H1 (cell line): ENCODE measurements at regions not wholly inside any gene's neighbourhood (a gene's known extent, or its start where the extent isn't known, plus 50 kb on each side); places are given as distances from the start of the nearest gene placed in this dataset.

ENCODE experiments used
- CTCF ChIA-PET: fragments of 300-600 bp; sonication (Branson Sonifier 250); formaldehyde crosslinking; loops from one replicate; lab custom pipeline; 2021; ENCODE audit not compliant: partially characterized antibody; lab: Charles Lee
- POLR2A ChIA-PET: fragments of 300-600 bp; sonication (Branson Sonifier 250); formaldehyde crosslinking; loops from one replicate; lab custom pipeline; 2021; ENCODE audit warnings: inconsistent platforms; ENCODE audit not compliant: partially characterized antibody; lab: Charles Lee
- DNase-seq, 2 experiments: peaks; one replicate each; pipeline versions ENCODE4 v3.0.0 to v3.0.0-alpha.2; 2010 to 2022; ENCODE audit warnings: low spot score in 2 of 2, low read depth in 1 of 2, mixed read lengths in 1 of 2
- FAIRE-seq: peaks from 2 replicates; lab custom pipeline; 2011; peaks lifted over from hg19 to GRCh38; lab: Jason Lieb, UNC
- H2AFZ ChIP-seq: 2 replicates; pipeline ENCODE4 v1.8.1; 2012; ENCODE audit warnings: low read length, inconsistent platforms
- H2AK5ac ChIP-seq: 2 replicates; pipeline ENCODE4 v1.6.1; 2013; ENCODE audit warnings: low read depth, low read length
- H2BK120ac ChIP-seq: replicated peaks from 2 replicates; pipeline ENCODE3; 2013; ENCODE audit warnings: low read depth, low read length, inconsistent platforms
- H2BK12ac ChIP-seq: 2 replicates; pipeline ENCODE4 v1.6.1; 2013; ENCODE audit warnings: low read depth, low read length
- H2BK15ac ChIP-seq: 2 replicates; pipeline ENCODE4 v1.6.1; 2013; ENCODE audit warnings: low read length
- H2BK20ac ChIP-seq: 2 replicates; pipeline ENCODE4 v1.6.1; 2013; ENCODE audit warnings: low read length
- H2BK5ac ChIP-seq: 2 replicates; pipeline ENCODE4 v1.6.1; 2013; ENCODE audit warnings: low read depth, low read length
- H3K14ac ChIP-seq: 2 replicates; pipeline ENCODE4 v1.6.1; 2013; ENCODE audit warnings: inconsistent platforms; ENCODE audit not compliant: insufficient read length
- H3K18ac ChIP-seq: 2 replicates; pipeline ENCODE4 v1.6.1; 2013; ENCODE audit warnings: low read length; ENCODE audit errors: extremely low read depth
- H3K23ac ChIP-seq: 2 replicates; pipeline ENCODE4 v1.6.1; 2013; ENCODE audit warnings: inconsistent platforms; ENCODE audit not compliant: insufficient read length
- H3K23me2 ChIP-seq: 2 replicates; pipeline ENCODE4 v1.6.1; 2013; ENCODE audit warnings: low read depth, low read length
- H3K27ac ChIP-seq: 2 replicates; pipeline ENCODE4 v1.6.1; 2011; ENCODE audit warnings: low read depth, low read length, inconsistent platforms
- H3K27me3 ChIP-seq, 4 experiments: replicated peaks in 1 of 4; 1 replicate in 1 of 4; 2 replicates in 3 of 4; pipeline versions ENCODE4 v1.6.1 to v1.8.1; 2011 to 2013; ENCODE audit warnings: low read length in 3 of 4, mild to moderate bottlenecking in 3 of 4, inconsistent platforms in 2 of 4, mixed read lengths in 2 of 4, moderate library complexity in 1 of 4; ENCODE audit not compliant: control insufficient read depth in 3 of 4, insufficient read depth in 3 of 4; ENCODE audit errors: extremely low read depth in 1 of 4
- H3K36me3 ChIP-seq, 4 experiments: 2 replicates each; pipeline versions ENCODE4 v1.6.1 to v1.8.1; 2011 to 2013; ENCODE audit warnings: mild to moderate bottlenecking in 4 of 4, low read length in 3 of 4, moderate library complexity in 2 of 4, control low read depth in 1 of 4, inconsistent platforms in 1 of 4; ENCODE audit not compliant: insufficient read depth in 4 of 4, control insufficient read depth in 2 of 4
- H3K4ac ChIP-seq: replicated peaks from 2 replicates; pipeline ENCODE3; 2013; ENCODE audit warnings: low read length, low read depth, mixed read lengths, inconsistent platforms; ENCODE audit not compliant: insufficient read length
- H3K4me1 ChIP-seq, 4 experiments: replicated peaks in 1 of 4; 1 replicate in 1 of 4; 2 replicates in 3 of 4; pipeline versions ENCODE4 v1.6.1 to v1.8.1; 2011 to 2013; ENCODE audit warnings: low read length in 3 of 4, inconsistent platforms in 2 of 4, mixed read lengths in 1 of 4; ENCODE audit not compliant: insufficient read depth in 4 of 4, control insufficient read depth in 3 of 4
- H3K4me2 ChIP-seq, 2 experiments: 2 replicates each; pipeline versions ENCODE4 v1.6.1 to v1.8.1; 2011 to 2013; ENCODE audit warnings: low read depth in 2 of 2, low read length in 2 of 2, control low read depth in 1 of 2, inconsistent platforms in 1 of 2, mild to moderate bottlenecking in 1 of 2; ENCODE audit not compliant: insufficient read depth in 1 of 2
- H3K4me3 ChIP-seq, 4 experiments: fragments of 200-600, 300-600 bp in 1 of 4; sonication (generic), shearing (Covaris generic), sonication (Bioruptor Twin) in 1 of 4; 2 replicates each; pipeline versions ENCODE4 v1.5.1 to v1.8.1; 2011 to 2016; ENCODE audit warnings: low read length in 4 of 4, low read depth in 3 of 4, control low read depth in 2 of 4, inconsistent platforms in 2 of 4, mild to moderate bottlenecking in 2 of 4, mixed read lengths in 1 of 4, moderate library complexity in 1 of 4; ENCODE audit not compliant: insufficient read depth in 2 of 4; ENCODE audit errors: extremely low read depth in 1 of 4
- H3K56ac ChIP-seq: replicated peaks from 2 replicates; pipeline ENCODE3; 2013; ENCODE audit warnings: low read depth, mild to moderate bottlenecking, mixed read lengths, low read length, inconsistent platforms; ENCODE audit not compliant: insufficient read length
- H3K79me1 ChIP-seq: 2 replicates; pipeline ENCODE4 v1.6.1; 2013; ENCODE audit warnings: low read depth, low read length, control low read depth
- H3K79me2 ChIP-seq, 2 experiments: 2 replicates each; pipeline versions ENCODE4 v1.6.1 to v1.8.1; 2012 to 2013; ENCODE audit warnings: low read length in 2 of 2, mild to moderate bottlenecking in 2 of 2, inconsistent platforms in 1 of 2; ENCODE audit not compliant: insufficient read depth in 2 of 2, control insufficient read depth in 1 of 2
- H3K9ac ChIP-seq, 4 experiments: replicated peaks in 1 of 4; 1 replicate in 1 of 4; 2 replicates in 3 of 4; pipeline versions ENCODE4 v1.6.1 to v1.8.1; 2011 to 2013; ENCODE audit warnings: low read depth in 3 of 4, low read length in 3 of 4, control low read depth in 2 of 4, mild to moderate bottlenecking in 2 of 4, moderate library complexity in 2 of 4, inconsistent platforms in 1 of 4; ENCODE audit errors: extremely low read depth in 1 of 4
- H3K9me3 ChIP-seq, 2 experiments: 2 replicates each; pipeline versions ENCODE4 v1.6.1 to v1.8.1; 2012 to 2013; ENCODE audit warnings: mild to moderate bottlenecking in 2 of 2, moderate library complexity in 2 of 2, control low read depth in 1 of 2, inconsistent platforms in 1 of 2, low read depth in 1 of 2, low read length in 1 of 2, mixed read lengths in 1 of 2; ENCODE audit not compliant: insufficient read depth in 2 of 2
- H4K20me1 ChIP-seq, 2 experiments: replicated peaks in 1 of 2; 2 replicates each; pipeline versions ENCODE3 to v1.8.1; 2011 to 2013; ENCODE audit warnings: inconsistent platforms in 2 of 2, low read length in 2 of 2, mild to moderate bottlenecking in 1 of 2; ENCODE audit not compliant: insufficient read depth in 2 of 2, control insufficient read depth in 1 of 2
- H4K5ac ChIP-seq: 2 replicates; pipeline ENCODE4 v1.6.1; 2013; ENCODE audit warnings: low read length, low read depth, mixed read lengths, inconsistent platforms; ENCODE audit not compliant: insufficient read length
- H4K8ac ChIP-seq: 2 replicates; pipeline ENCODE4 v1.8.0; 2013; ENCODE audit warnings: mild to moderate bottlenecking, moderate library complexity, low read length, inconsistent platforms; ENCODE audit not compliant: insufficient read depth; ENCODE audit errors: extremely low read depth
- H4K91ac ChIP-seq: replicated peaks from 2 replicates; pipeline ENCODE3; 2013; ENCODE audit warnings: low read length, mixed read lengths, inconsistent platforms; ENCODE audit not compliant: insufficient read length
- ASH2L ChIP-seq: fragments of 200-600, 300-600 bp; sonication (generic); IDR thresholded peaks from one replicate; pipeline ENCODE4 v1.7.1; 2017; ENCODE audit warnings: low read length
- BRCA1 ChIP-seq: IDR thresholded peaks from 2 replicates; pipeline ENCODE4 v1.6.1; 2012; ENCODE audit warnings: low read depth, low read length, improper control_type of control experiment
- CREB1 ChIP-seq: IDR thresholded peaks from 2 replicates; pipeline ENCODE4 v1.6.1; 2012; ENCODE audit warnings: inconsistent platforms
- FOSL1 ChIP-seq: IDR thresholded peaks from 2 replicates; pipeline ENCODE4 v1.6.1; 2011; ENCODE audit warnings: mild to moderate bottlenecking, low read depth, low read length, moderate library complexity; ENCODE audit not compliant: insufficient read depth
- NRF1 ChIP-seq: IDR thresholded peaks from 2 replicates; pipeline ENCODE4 v1.6.1; 2011; ENCODE audit warnings: mild to moderate bottlenecking, low read depth, low read length, improper control_type of control experiment
- POLR2AphosphoS5 ChIP-seq: IDR thresholded peaks from 2 replicates; pipeline ENCODE4 v1.6.1; 2011; ENCODE audit warnings: low read depth, low read length
- RNF2 ChIP-seq: fragments of 200-900, 300-1000 bp; sonication (generic); IDR thresholded peaks from 2 replicates; pipeline ENCODE4 v1.7.1; 2016; ENCODE audit warnings: borderline replicate concordance, low read depth, mild to moderate bottlenecking, antibody characterized with exemption, low read length; ENCODE audit not compliant: poor library complexity, severe bottlenecking; ENCODE audit errors: missing control alignments
- SIRT6 ChIP-seq: IDR thresholded peaks from one replicate; pipeline ENCODE4 v1.7.1; 2012; ENCODE audit warnings: low read length, inconsistent platforms
- SIX5 ChIP-seq: IDR thresholded peaks from 2 replicates; pipeline ENCODE4 v1.6.1; 2011; ENCODE audit warnings: mild to moderate bottlenecking, low read depth, low read length
- SUZ12 ChIP-seq: fragments of 200-600 bp; sonication (generic); IDR thresholded peaks from 2 replicates; pipeline ENCODE4 v1.6.1; 2012; ENCODE audit warnings: mild to moderate bottlenecking, inconsistent platforms, low read length, moderate library complexity, mixed read lengths
- WGBS, 2 experiments: shearing (Covaris generic) in 1 of 2; methylation state at CpG; one replicate each; pipeline versions ENCODE4 v1.1.6 to v1.1.7; 2013 to 2015; ENCODE audit warnings: low lambda C conversion rate in 2 of 2, mixed read lengths in 2 of 2, inconsistent platforms in 1 of 2, low coverage in 1 of 2, missing lambda C conversion rate in 1 of 2; ENCODE audit not compliant: insufficient replicate concordance in 2 of 2, insufficient coverage in 1 of 2, insufficient read length in 1 of 2; ENCODE audit errors: extremely low coverage in 1 of 2, missing lambda C conversion rate in 1 of 2; 5-methylcytosine and 5-hydroxymethylcytosine counted together

GRCh38 chr4:66959207-66959606 lies 586.1 kb downstream of the CENPC start:
- Histone ChIP-seq H3K4me2 (no peak overlapping the region), H4K20me1 (no peaks in the 10 kb centered on the region), H3K14ac (no peak overlapping the region), H2AK5ac (no peak overlapping the region), H4K8ac (no peak overlapping the region), H3K4me1 (no peaks in the 10 kb centered on the region), H3K18ac (no peak overlapping the region), H3K9ac (no peak overlapping the region), H3K9me3 (no peaks in the 10 kb centered on the region), H2BK15ac (no peak overlapping the region), H3K56ac (no peak overlapping the region), H2BK5ac (no peak overlapping the region), H2AFZ (no peak overlapping the region), H3K79me1 (no peaks in the 10 kb centered on the region), H3K36me3 (no peaks in the 10 kb centered on the region), H3K27me3 (no peaks in the 10 kb centered on the region), H3K27ac (no peak overlapping the region), H4K5ac (no peak overlapping the region), H3K79me2 (no peaks in the 10 kb centered on the region), H3K23ac (no peak overlapping the region), H4K91ac (no peak overlapping the region), H2BK20ac (no peak overlapping the region), H3K4ac (no peak overlapping the region), H3K4me3 (no peak overlapping the region), H2BK12ac (no peak overlapping the region), H3K23me2 (0 out of 2 replicates have a peak, but pooled peaks cover 2% of the 10 kb centered on the region), H2BK120ac (no peak overlapping the region)
- DNase-seq (no peak), FAIRE-seq (no peak)
- 98% methylated on average over 2 of the region's 2 CpGs; no CpG with 5 or more reads in 1 of the 2 experiments for WGBS, 2 experiments
- POLR2A ChIA-PET: no interaction called here
- TF ChIP-seq SIX5 (no peak), FOSL1 (no peak), NRF1 (no peak), CREB1 (no peak), POLR2AphosphoS5 (no peak), RNF2 (no peak), ASH2L (no peak), BRCA1 (no peak), SUZ12 (no peak), SIRT6 (no peak)
- CTCF ChIA-PET: no interaction called here
